Liver (tissue), 3 donors: ENCODE measurements at regions not wholly inside any gene's neighbourhood (a gene's known extent, or its start where the extent isn't known, plus 50 kb on each side); places are given as distances from the start of the nearest gene placed in this dataset.

Experiments used
- ATF3 ChIP-seq: IDR thresholded peaks from 2 replicates; pipeline ENCODE4 v1.6.1; 2016; ENCODE audit warnings: antibody characterized with exemption
- CTCF ChIP-seq: fragments of 150-350 bp; IDR thresholded peaks from 2 replicates; pipeline ENCODE4 v1.5.1; 2017; ENCODE audit warnings: improper control_type of control experiment, low read depth, low read length; ENCODE audit not compliant: missing input control
- FOXA1 ChIP-seq: IDR thresholded peaks from 2 replicates; pipeline ENCODE4 v1.6.1; 2016; ENCODE audit warnings: antibody characterized with exemption
- NR2F2 ChIP-seq: IDR thresholded peaks from 2 replicates; pipeline ENCODE4 v1.6.1; 2016; ENCODE audit warnings: antibody characterized with exemption
- RXRA ChIP-seq, 2 donors: IDR thresholded peaks; 2 replicates each; pipeline ENCODE4 v1.6.1; 2017 to 2018; ENCODE audit warnings: antibody characterized with exemption in 2 of 2, mild to moderate bottlenecking in 1 of 2
- SP1 ChIP-seq: IDR thresholded peaks from 2 replicates; pipeline ENCODE4 v1.6.1; 2018; ENCODE audit warnings: antibody characterized with exemption, mild to moderate bottlenecking
- TAF1 ChIP-seq: conservative IDR thresholded peaks from 2 replicates; pipeline ENCODE4 v1.6.1; 2016; ENCODE audit warnings: antibody characterized with exemption, mild to moderate bottlenecking
- YY1 ChIP-seq: IDR thresholded peaks from 2 replicates; pipeline ENCODE4 v1.6.1; 2016; ENCODE audit warnings: antibody characterized with exemption, mild to moderate bottlenecking
- TF ChIP-seq, protein P1 (sequence below): IDR thresholded peaks from 2 replicates; pipeline ENCODE4 v1.6.1; 2016; ENCODE audit warnings: antibody characterized with exemption
- donor health status: healthy.
- donor health status: healthy.

GRCh38 chr3:30551927-30552326, 54.5 kb upstream of the TGFBR2 start:
- TF ChIP-seq ATF3 (no peak), CTCF (no peak), TAF1 (no peak), NR2F2 (no peak), YY1 (no peak), SP1 (no peak), FOXA1 (no peak), RXRA (IDR thresholded peaks at IDR 0.05) (no peak)
- TF ChIP-seq, protein P1, sequence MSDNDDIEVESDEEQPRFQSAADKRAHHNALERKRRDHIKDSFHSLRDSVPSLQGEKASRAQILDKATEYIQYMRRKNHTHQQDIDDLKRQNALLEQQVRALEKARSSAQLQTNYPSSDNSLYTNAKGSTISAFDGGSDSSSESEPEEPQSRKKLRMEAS, result no peak
